ENCODE measurements at regions not wholly inside any gene's neighbourhood (a gene's known extent, or its start where the extent isn't known, plus 50 kb on each side); places are given as distances from the start of the nearest gene placed in this dataset.

- Mint-ChIP-seq H3K27me3 (ENCODE audit: low read depth) (peaks cover 9% of the 10 kb centered on the region), H3K36me3 (ENCODE audit: insufficient read depth in 2 of 2) (no peaks in the 10 kb centered on the region), H3K27ac (no peak overlapping the region), H3K9me3 (no peaks in the 10 kb centered on the region), H3K4me1 (ENCODE audit: low read depth) (no peaks in the 10 kb centered on the region), H3K4me3 (no peak overlapping the region)
- DNase-seq (no peak), ATAC-seq (replicated peaks in 1 of 2) (no peak)
These were observed 195.9 kb upstream of the LDB2 start for GRCh38 chr4:17094159-17094875.

- Mint-ChIP-seq H3K9me3 (no peaks in the 10 kb centered on the region), H3K27me3 (ENCODE audit: low read depth) (peaks cover 9% of the 10 kb centered on the region), H3K36me3 (ENCODE audit: insufficient read depth in 2 of 2) (no peaks in the 10 kb centered on the region), H3K4me3 (no peak overlapping the region), H3K27ac (no peak overlapping the region), H3K4me1 (ENCODE audit: low read depth) (no peaks in the 10 kb centered on the region)
- no peak for ATAC-seq (replicated peaks in 1 of 2)
- no peak for DNase-seq
These were observed 195.0 kb upstream of the LDB2 start for GRCh38 chr4:17093481-17093880.

GRCh38 chr4:17092736-17093437 is 194.4 kb upstream of the LDB2 start:
- DNase-seq (no peak), ATAC-seq (replicated peaks in 1 of 2) (no peak)
- Mint-ChIP-seq H3K4me3 (no peak overlapping the region), H3K36me3 (ENCODE audit: insufficient read depth in 2 of 2) (no peaks in the 10 kb centered on the region), H3K27ac (no peak overlapping the region), H3K9me3 (no peaks in the 10 kb centered on the region), H3K27me3 (ENCODE audit: low read depth) (peaks cover 9% of the 10 kb centered on the region), H3K4me1 (ENCODE audit: low read depth) (no peaks in the 10 kb centered on the region)

GRCh38 chr4:17091104-17091503 is 192.7 kb upstream of the LDB2 start:
- no peaks in the 10 kb centered on the region for H3K36me3 Mint-ChIP-seq (ENCODE audit: insufficient read depth in 2 of 2)
- peaks cover 0 to 1% of the 10 kb centered on the region in 2 donors for H3K9me3 Mint-ChIP-seq
- DNase-seq (no peak), ATAC-seq (replicated peaks in 1 of 2) (no peak)
- no peaks in the 10 kb centered on the region for H3K4me1 Mint-ChIP-seq (ENCODE audit: low read depth)
- H3K4me3 Mint-ChIP-seq, result no peak overlapping the region
- H3K27ac Mint-ChIP-seq, result no peak overlapping the region
- H3K27me3 Mint-ChIP-seq (ENCODE audit: low read depth), result peaks cover 9% of the 10 kb centered on the region

GRCh38 chr4:17090063-17090462 is 191.6 kb upstream of the LDB2 start:
- ATAC-seq (replicated peaks in 1 of 2) (no peak), DNase-seq (no peak)
- no peaks in the 10 kb centered on the region for H3K36me3 Mint-ChIP-seq (ENCODE audit: insufficient read depth in 2 of 2)
- no peaks in the 10 kb centered on the region for H3K4me1 Mint-ChIP-seq (ENCODE audit: low read depth)
- H3K4me3 Mint-ChIP-seq, result no peak overlapping the region
- no peak overlapping the region for H3K27ac Mint-ChIP-seq
- peaks cover 0 to 1% of the 10 kb centered on the region in 2 donors for H3K9me3 Mint-ChIP-seq
- peaks cover 9% of the 10 kb centered on the region for H3K27me3 Mint-ChIP-seq (ENCODE audit: low read depth)

GRCh38 chr4:17085416-17085815 is 187.0 kb upstream of the LDB2 start:
- Mint-ChIP-seq H3K4me1 (ENCODE audit: low read depth) (no peaks in the 10 kb centered on the region), H3K27ac (no peak overlapping the region), H3K9me3 (peaks cover 0 to 1% of the 10 kb centered on the region in 2 donors), H3K27me3 (ENCODE audit: low read depth) (peaks cover 7% of the 10 kb centered on the region), H3K36me3 (ENCODE audit: insufficient read depth in 2 of 2) (no peaks in the 10 kb centered on the region), H3K4me3 (no peak overlapping the region)
- ATAC-seq (replicated peaks in 1 of 2) (no peak), DNase-seq (no peak)

- Mint-ChIP-seq H3K36me3 (ENCODE audit: insufficient read depth in 2 of 2) (no peaks in the 10 kb centered on the region), H3K9me3 (no peaks in the 10 kb centered on the region), H3K27me3 (ENCODE audit: low read depth) (peaks cover 7% of the 10 kb centered on the region), H3K27ac (no peak overlapping the region), H3K4me3 (no peak overlapping the region), H3K4me1 (ENCODE audit: low read depth) (no peaks in the 10 kb centered on the region)
- DNase-seq (no peak), ATAC-seq (replicated peaks in 1 of 2) (no peak)
These were observed 183.7 kb upstream of the LDB2 start for GRCh38 chr4:17082186-17082585.

GRCh38 chr4:17081179-17081578 is 182.7 kb upstream of the LDB2 start:
- DNase-seq, result no peak
- ATAC-seq (replicated peaks in 1 of 2), result no peak
- H3K4me1 Mint-ChIP-seq (ENCODE audit: low read depth), result no peaks in the 10 kb centered on the region
- H3K27ac Mint-ChIP-seq, result no peak overlapping the region
- no peak overlapping the region for H3K4me3 Mint-ChIP-seq
- H3K36me3 Mint-ChIP-seq (ENCODE audit: insufficient read depth in 2 of 2), result no peaks in the 10 kb centered on the region
- no peaks in the 10 kb centered on the region for H3K9me3 Mint-ChIP-seq
- H3K27me3 Mint-ChIP-seq (ENCODE audit: low read depth), result peaks cover 7% of the 10 kb centered on the region

GRCh38 chr4:17077105-17077504 is 178.7 kb upstream of the LDB2 start:
- Mint-ChIP-seq H3K36me3 (ENCODE audit: insufficient read depth in 2 of 2) (no peaks in the 10 kb centered on the region), H3K27me3 (ENCODE audit: low read depth) (peaks cover under 1% of the 10 kb centered on the region), H3K27ac (no peak overlapping the region), H3K9me3 (no peaks in the 10 kb centered on the region), H3K4me1 (ENCODE audit: low read depth) (no peaks in the 10 kb centered on the region), H3K4me3 (no peak overlapping the region)
- ATAC-seq (replicated peaks in 1 of 2) (no peak), DNase-seq (no peak)

GRCh38 chr4:17072483-17072882 is 174.0 kb upstream of the LDB2 start:
- ATAC-seq (replicated peaks in 1 of 2), result no peak
- no peaks in the 10 kb centered on the region for H3K36me3 Mint-ChIP-seq (ENCODE audit: insufficient read depth in 2 of 2)

GRCh38 chr4:17068891-17069290 is 170.4 kb upstream of the LDB2 start:
- Mint-ChIP-seq H3K4me1 (ENCODE audit: low read depth) (no peaks in the 10 kb centered on the region), H3K27ac (no peak overlapping the region), H3K36me3 (ENCODE audit: insufficient read depth in 2 of 2) (no peaks in the 10 kb centered on the region), H3K27me3 (ENCODE audit: low read depth) (peaks cover 12% of the 10 kb centered on the region), H3K9me3 (no peaks in the 10 kb centered on the region), H3K4me3 (no peak overlapping the region)
- DNase-seq (no peak), ATAC-seq (replicated peaks in 1 of 2) (no peak)

More at GRCh38 chr4:17072483-17072882, 174.0 kb upstream of the LDB2 start:
- no peaks in the 10 kb centered on the region for H3K9me3 Mint-ChIP-seq
- peaks cover 12% of the 10 kb centered on the region for H3K27me3 Mint-ChIP-seq (ENCODE audit: low read depth)
- H3K4me1 Mint-ChIP-seq (ENCODE audit: low read depth), result no peaks in the 10 kb centered on the region
- H3K27ac Mint-ChIP-seq, result no peak overlapping the region
- no peak for DNase-seq
- no peak overlapping the region for H3K4me3 Mint-ChIP-seq

- no peak overlapping the region for H3K27ac Mint-ChIP-seq
- DNase-seq, result no peak
- no peak for ATAC-seq (replicated peaks in 1 of 2)
- peaks cover 12% of the 10 kb centered on the region for H3K27me3 Mint-ChIP-seq (ENCODE audit: low read depth)
- H3K4me3 Mint-ChIP-seq, result no peak overlapping the region
- no peaks in the 10 kb centered on the region for H3K9me3 Mint-ChIP-seq
- no peaks in the 10 kb centered on the region for H3K4me1 Mint-ChIP-seq (ENCODE audit: low read depth)
- H3K36me3 Mint-ChIP-seq (ENCODE audit: insufficient read depth in 2 of 2), result no peaks in the 10 kb centered on the region
These were observed 169.9 kb upstream of the LDB2 start for GRCh38 chr4:17068392-17068791.

- H3K36me3 Mint-ChIP-seq (ENCODE audit: insufficient read depth in 2 of 2), result no peaks in the 10 kb centered on the region
- H3K4me1 Mint-ChIP-seq (ENCODE audit: low read depth), result no peaks in the 10 kb centered on the region
- DNase-seq (no peak), ATAC-seq (replicated peaks in 1 of 2) (no peak)
- H3K4me3 Mint-ChIP-seq, result no peak overlapping the region
- peaks cover 12% of the 10 kb centered on the region for H3K27me3 Mint-ChIP-seq (ENCODE audit: low read depth)
- H3K9me3 Mint-ChIP-seq, result no peaks in the 10 kb centered on the region
- no peak overlapping the region for H3K27ac Mint-ChIP-seq
These were observed 168.5 kb upstream of the LDB2 start for GRCh38 chr4:17066972-17067371.

- no peaks in the 10 kb centered on the region for H3K4me1 Mint-ChIP-seq (ENCODE audit: low read depth)
- DNase-seq (no peak), ATAC-seq (replicated peaks in 1 of 2) (no peak)
- no peak overlapping the region for H3K27ac Mint-ChIP-seq
- no peak overlapping the region for H3K4me3 Mint-ChIP-seq
- H3K9me3 Mint-ChIP-seq, result no peaks in the 10 kb centered on the region
- H3K27me3 Mint-ChIP-seq (ENCODE audit: low read depth), result peaks cover 12% of the 10 kb centered on the region
- H3K36me3 Mint-ChIP-seq (ENCODE audit: insufficient read depth in 2 of 2), result no peaks in the 10 kb centered on the region
These were observed 167.8 kb upstream of the LDB2 start for GRCh38 chr4:17066236-17066635.
